Activated naive CD4-positive, alpha-beta T cell treated with anti-CD3 and anti-CD28 coated beads, Interleukin-2, amount 50 U/mL, for 24 hours (primary cell): ENCODE measurements at regions not wholly inside any gene's neighbourhood (a gene's known extent, or its start where the extent isn't known, plus 50 kb on each side); places are given as distances from the start of the nearest gene placed in this dataset.

Experiments
- H3K27ac Mint-ChIP-seq: one replicate; pipeline ENCODE4 v1.8.0; 2021; ENCODE audit warnings: mild to moderate bottlenecking, mixed read lengths
- H3K27me3 Mint-ChIP-seq: one replicate; pipeline ENCODE4 v1.8.0; 2021; ENCODE audit warnings: mixed read lengths
- H3K36me3 Mint-ChIP-seq: one replicate; pipeline ENCODE4 v1.8.0; 2021; ENCODE audit warnings: mixed read lengths
- H3K4me1 Mint-ChIP-seq: one replicate; pipeline ENCODE4 v1.8.0; 2021; ENCODE audit warnings: mixed read lengths
- H3K4me3 Mint-ChIP-seq: one replicate; pipeline ENCODE4 v1.8.0; 2021; ENCODE audit warnings: mild to moderate bottlenecking, mixed read lengths
- H3K9me3 Mint-ChIP-seq: one replicate; pipeline ENCODE4 v1.8.0; 2021; ENCODE audit warnings: mixed read lengths

DNA sequence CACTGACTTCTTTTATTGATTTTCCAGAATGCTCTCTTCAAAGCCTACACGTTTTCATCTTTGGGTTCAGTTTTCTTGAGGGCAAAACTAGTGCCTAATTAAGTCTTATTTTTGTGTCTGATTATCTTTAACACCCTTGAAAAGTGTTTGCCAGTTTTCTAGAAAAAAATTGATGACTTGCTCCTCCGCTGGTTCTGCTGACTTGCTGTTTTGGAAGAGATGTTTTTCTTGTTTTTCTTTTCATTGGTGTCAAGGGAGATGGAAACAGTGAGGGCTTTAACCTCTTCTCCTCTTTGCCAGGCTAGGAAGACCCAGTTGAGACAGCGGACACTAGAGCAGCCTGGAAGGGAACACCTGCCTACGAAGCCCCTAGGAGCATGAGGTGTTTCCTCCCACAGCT lies 123.7 kb upstream of the EEPD1 start:
- H3K4me1 Mint-ChIP-seq, result no peaks in the 10 kb centered on the region
- H3K27ac Mint-ChIP-seq, result no peak overlapping the region
- no peaks in the 10 kb centered on the region for H3K27me3 Mint-ChIP-seq
- H3K4me3 Mint-ChIP-seq, result no peak overlapping the region
- no peaks in the 10 kb centered on the region for H3K36me3 Mint-ChIP-seq
- no peaks in the 10 kb centered on the region for H3K9me3 Mint-ChIP-seq

DNA sequence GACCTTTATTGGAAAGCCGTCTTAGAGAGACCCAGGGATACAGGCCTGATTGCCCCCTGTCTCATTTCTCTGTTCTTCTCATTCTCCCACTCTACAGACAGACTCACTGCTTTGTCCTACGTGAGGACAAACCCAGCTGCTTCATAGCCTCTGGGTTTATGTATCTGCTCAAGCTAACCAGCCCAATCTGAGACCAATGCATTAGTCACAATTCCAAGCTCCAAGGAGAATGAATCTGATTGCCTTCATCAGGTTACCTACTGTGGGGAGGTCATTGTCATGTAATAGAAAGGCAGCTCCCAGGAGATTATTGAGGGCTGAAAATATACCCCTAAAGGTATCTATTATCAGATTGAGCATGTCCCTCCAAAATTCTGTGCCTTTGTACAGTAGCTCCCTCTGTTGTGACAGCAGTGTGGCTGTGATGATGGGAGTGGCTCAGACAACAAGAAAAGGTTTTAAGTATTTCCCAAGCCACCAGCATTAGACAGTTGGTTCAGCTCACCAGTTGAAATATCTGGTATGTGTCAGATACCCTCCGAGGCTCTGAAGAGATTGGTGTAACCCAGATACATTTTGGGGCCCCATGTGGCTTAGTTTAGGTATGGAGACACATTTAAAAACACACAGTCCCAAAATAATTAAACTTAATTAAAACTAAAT lies 123.1 kb upstream of the EEPD1 start:
- no peaks in the 10 kb centered on the region for H3K36me3 Mint-ChIP-seq
- no peak overlapping the region for H3K27ac Mint-ChIP-seq
- H3K4me3 Mint-ChIP-seq, result no peak overlapping the region
- no peaks in the 10 kb centered on the region for H3K9me3 Mint-ChIP-seq
- H3K27me3 Mint-ChIP-seq, result no peaks in the 10 kb centered on the region
- H3K4me1 Mint-ChIP-seq, result no peaks in the 10 kb centered on the region

DNA sequence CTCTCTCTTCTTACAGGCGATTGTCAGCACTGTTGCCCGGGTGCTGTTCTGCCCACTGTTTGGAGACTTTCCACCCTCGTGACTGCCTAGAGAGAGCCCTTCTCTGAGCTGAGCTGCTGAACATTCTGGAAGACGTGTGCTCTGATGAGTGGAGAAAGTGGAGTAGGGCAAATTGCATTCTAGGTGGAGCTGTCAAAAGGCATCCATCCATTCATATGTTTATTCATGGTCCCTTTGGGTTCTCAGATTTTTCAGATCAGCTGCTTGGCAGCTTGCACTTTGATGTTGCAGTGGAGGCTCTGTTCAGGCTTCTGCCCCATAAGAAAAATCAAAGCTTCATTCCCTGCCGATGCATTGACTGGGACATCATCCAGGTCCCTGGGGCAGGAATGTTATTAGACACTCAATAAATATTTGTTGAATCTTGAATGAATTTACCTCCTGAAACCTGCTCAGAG lies 120.7 kb upstream of the EEPD1 start:
- Mint-ChIP-seq H3K27ac (no peak overlapping the region), H3K9me3 (no peaks in the 10 kb centered on the region), H3K36me3 (no peaks in the 10 kb centered on the region), H3K4me1 (no peaks in the 10 kb centered on the region), H3K4me3 (no peak overlapping the region), H3K27me3 (no peaks in the 10 kb centered on the region)

DNA sequence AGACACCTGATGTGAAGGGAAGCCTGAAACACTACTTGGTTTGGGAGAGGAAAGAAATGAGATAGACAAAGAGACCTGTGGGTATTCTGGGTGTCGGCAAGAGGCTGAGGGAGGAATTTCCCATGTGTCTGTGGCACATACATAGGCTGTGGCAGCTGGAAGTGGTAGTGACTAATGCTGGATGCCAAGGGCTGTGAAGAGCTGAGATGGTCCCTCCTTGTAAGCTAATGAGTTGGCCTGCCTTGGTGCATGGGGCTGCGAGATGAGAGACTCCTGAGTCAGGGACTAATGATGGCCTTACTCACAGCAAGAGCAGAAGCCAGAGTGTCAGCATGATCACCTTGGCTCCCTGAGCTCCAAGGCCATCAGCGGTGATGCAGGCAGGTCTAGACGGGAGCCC lies 119.0 kb upstream of the EEPD1 start:
- Mint-ChIP-seq H3K9me3 (no peaks in the 10 kb centered on the region), H3K36me3 (no peaks in the 10 kb centered on the region), H3K27me3 (no peaks in the 10 kb centered on the region), H3K27ac (no peak overlapping the region), H3K4me1 (no peaks in the 10 kb centered on the region), H3K4me3 (no peak overlapping the region)

DNA sequence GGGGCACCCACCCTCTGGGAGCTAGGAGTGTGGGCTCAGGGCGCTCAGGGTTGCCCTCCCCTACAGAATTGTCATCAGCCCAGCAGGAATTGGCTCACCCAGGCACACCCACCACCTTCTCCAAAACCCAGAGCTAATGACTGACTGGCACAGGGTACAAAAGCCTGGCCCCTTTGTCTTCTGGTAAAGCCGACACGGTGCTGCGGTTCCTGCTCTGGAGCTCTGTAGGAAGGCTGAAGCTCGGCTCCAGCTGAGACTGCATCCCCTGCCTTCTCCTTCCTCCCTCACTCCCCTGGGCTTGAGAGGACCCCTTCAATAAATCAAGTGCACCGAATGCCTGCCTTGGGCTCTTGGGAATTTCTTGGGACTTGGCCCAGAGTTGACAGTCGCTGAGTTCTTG lies 117.9 kb upstream of the EEPD1 start:
- no peaks in the 10 kb centered on the region for H3K36me3 Mint-ChIP-seq
- H3K27me3 Mint-ChIP-seq, result no peaks in the 10 kb centered on the region
- no peaks in the 10 kb centered on the region for H3K9me3 Mint-ChIP-seq

DNA sequence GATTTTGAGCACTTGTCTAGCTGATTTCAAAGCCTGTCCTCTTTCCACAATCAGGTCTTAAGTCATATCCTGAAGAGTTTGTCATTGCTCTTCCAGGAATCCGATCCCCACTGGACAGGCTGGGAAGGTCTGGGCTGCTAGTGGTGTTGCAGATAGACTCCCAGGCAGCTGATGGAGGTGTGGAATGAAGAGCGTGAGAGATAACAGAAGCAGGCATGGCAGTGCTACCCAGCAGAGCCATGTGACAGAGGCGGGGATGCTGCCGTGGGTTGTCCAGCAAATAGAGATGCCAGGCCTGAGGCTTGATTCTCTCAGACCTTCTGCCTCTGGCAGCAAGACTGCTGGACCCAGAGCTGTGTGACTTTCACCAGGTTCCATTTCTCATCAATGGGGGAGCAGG lies 116.5 kb upstream of the EEPD1 start:
- H3K9me3 Mint-ChIP-seq, result no peaks in the 10 kb centered on the region
- H3K27ac Mint-ChIP-seq, result no peak overlapping the region
- H3K4me1 Mint-ChIP-seq, result no peaks in the 10 kb centered on the region
- H3K27me3 Mint-ChIP-seq, result no peaks in the 10 kb centered on the region
- no peak overlapping the region for H3K4me3 Mint-ChIP-seq
- no peaks in the 10 kb centered on the region for H3K36me3 Mint-ChIP-seq

More for the DNA sequence above, 117.9 kb upstream of the EEPD1 start:
- Mint-ChIP-seq H3K4me3 (no peak overlapping the region), H3K4me1 (no peaks in the 10 kb centered on the region), H3K27ac (no peak overlapping the region)

DNA sequence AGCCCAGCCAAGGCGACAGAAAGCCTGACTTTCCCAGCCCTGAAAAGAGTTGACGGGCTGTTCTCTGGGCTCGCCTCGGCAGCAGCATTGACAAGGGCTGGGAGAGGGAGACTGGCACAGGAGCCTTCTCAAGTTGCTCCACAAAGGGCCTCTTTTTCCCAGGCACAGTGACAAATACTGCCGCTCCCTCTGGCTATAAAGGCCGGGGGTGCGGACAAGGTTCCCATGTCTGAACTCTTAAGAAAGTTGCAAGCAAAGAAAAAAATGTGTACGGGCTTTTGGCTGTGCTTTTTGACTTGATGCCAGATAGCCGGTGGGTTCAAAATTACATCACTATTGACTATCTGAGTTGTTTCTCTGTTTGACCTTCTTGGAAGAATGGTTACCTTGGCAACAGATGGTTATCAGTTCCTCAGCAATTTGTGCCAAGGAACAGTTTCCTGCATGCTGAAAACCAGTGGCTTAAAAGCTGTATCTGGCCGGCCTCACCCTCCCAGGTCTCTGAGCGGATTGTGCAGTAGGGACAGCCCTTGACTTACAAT lies 115.9 kb upstream of the EEPD1 start:
- no peaks in the 10 kb centered on the region for H3K9me3 Mint-ChIP-seq
- H3K27me3 Mint-ChIP-seq, result no peaks in the 10 kb centered on the region
- H3K4me3 Mint-ChIP-seq, result no peak overlapping the region
- no peaks in the 10 kb centered on the region for H3K4me1 Mint-ChIP-seq
- no peak overlapping the region for H3K27ac Mint-ChIP-seq
- no peaks in the 10 kb centered on the region for H3K36me3 Mint-ChIP-seq

DNA sequence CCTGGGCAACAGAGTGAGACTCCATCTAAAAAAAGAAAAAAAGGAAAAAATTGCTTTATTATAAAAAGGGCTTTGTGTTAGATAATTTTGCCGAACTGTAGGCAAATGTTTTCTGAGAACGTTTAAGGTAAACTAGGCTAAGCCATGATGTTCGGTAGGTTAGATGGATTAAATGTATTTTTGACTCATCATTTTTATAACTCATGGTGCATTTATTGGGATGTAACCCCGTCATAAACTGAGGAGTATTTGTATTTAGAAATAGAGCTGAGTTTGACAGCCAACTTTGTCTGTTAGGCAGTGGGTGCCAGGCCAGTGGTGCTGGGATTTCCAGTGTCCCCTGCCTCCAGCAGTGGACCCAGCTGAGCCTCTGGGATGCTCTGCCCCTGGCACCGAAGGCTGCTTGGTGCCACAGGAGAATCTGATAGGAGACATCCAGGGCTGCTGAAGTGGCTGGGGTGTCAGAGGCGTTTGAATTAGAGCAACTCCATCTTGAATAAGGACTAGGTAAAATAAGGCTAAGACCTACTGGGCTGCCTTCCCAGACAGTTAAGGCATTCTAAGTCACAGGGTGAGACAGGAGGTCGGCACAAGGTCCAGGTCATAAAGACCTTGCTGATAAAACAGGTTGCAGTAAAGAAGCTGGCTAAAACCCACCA lies 114.9 kb upstream of the EEPD1 start:
- H3K27ac Mint-ChIP-seq, result no peak overlapping the region
- no peaks in the 10 kb centered on the region for H3K27me3 Mint-ChIP-seq
- H3K36me3 Mint-ChIP-seq, result no peaks in the 10 kb centered on the region
- H3K4me1 Mint-ChIP-seq, result no peaks in the 10 kb centered on the region
- no peak overlapping the region for H3K4me3 Mint-ChIP-seq
- no peaks in the 10 kb centered on the region for H3K9me3 Mint-ChIP-seq

DNA sequence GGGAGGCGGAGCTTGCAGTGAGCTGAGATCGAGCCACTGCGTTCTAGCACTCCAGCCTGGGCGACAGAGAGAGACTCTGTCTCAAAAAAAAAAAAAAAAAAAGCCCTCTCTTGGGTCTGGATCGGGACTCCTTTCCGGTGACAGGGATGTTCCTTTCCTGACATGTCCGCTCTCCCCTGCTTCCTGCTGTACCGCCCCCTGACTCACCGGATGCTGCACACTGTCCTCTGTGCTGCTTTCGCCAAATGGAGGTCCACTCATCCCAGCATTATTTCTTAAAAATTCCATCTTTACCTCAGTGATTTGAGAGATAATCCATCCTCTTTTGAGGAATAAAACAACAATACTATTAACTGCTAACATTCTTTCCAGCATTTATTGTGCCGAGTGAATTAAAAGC lies 113.8 kb upstream of the EEPD1 start:
- no peak overlapping the region for H3K4me3 Mint-ChIP-seq
- H3K27ac Mint-ChIP-seq, result no peak overlapping the region
- no peaks in the 10 kb centered on the region for H3K4me1 Mint-ChIP-seq

DNA sequence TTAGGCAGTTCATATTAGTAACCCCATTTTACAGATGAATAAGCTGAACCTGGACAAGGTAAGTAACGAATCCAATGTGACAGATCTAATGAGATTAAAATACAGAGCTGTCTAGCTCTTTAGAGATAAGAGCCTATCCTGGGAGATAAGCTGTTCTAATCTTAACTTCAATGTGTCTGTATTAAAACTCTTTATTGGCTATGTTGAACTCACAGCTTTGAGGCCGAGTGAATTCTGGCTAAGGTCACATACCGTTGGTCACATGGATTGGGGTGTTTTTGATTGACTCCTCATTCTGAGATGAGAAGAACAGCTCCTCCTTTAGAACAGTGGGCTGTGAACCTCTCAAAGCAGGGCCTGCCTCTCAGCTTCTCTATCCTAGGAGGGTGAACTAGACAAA lies 113.4 kb upstream of the EEPD1 start:
- Mint-ChIP-seq H3K9me3 (no peaks in the 10 kb centered on the region), H3K36me3 (no peaks in the 10 kb centered on the region), H3K4me3 (no peak overlapping the region), H3K27ac (no peak overlapping the region), H3K27me3 (no peaks in the 10 kb centered on the region), H3K4me1 (no peaks in the 10 kb centered on the region)

More for the DNA sequence above, 113.8 kb upstream of the EEPD1 start:
- H3K27me3 Mint-ChIP-seq, result no peaks in the 10 kb centered on the region
- H3K9me3 Mint-ChIP-seq, result no peaks in the 10 kb centered on the region
- H3K36me3 Mint-ChIP-seq, result no peaks in the 10 kb centered on the region

DNA sequence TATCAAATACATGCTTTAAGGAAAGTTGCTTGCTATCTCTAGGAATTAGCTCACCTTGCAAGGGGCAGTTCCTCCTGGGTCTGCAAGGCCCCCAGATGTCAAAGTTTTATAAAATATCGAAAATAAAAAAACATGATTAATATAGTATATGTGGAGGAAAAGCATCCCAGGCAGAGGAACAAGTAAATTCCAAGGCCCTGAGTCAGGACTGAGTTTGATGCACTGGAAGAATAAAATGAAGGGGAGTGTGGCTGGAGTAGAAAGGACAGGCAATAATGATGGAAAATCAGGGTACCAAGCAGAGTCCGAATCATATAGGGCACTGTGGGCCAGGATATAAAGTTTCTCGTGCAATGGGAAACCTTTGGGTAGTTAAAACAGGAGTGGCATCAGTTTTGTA lies 112.4 kb upstream of the EEPD1 start:
- Mint-ChIP-seq H3K9me3 (no peaks in the 10 kb centered on the region), H3K27me3 (no peaks in the 10 kb centered on the region), H3K4me1 (no peaks in the 10 kb centered on the region), H3K4me3 (no peak overlapping the region), H3K36me3 (no peaks in the 10 kb centered on the region), H3K27ac (no peak overlapping the region)

DNA sequence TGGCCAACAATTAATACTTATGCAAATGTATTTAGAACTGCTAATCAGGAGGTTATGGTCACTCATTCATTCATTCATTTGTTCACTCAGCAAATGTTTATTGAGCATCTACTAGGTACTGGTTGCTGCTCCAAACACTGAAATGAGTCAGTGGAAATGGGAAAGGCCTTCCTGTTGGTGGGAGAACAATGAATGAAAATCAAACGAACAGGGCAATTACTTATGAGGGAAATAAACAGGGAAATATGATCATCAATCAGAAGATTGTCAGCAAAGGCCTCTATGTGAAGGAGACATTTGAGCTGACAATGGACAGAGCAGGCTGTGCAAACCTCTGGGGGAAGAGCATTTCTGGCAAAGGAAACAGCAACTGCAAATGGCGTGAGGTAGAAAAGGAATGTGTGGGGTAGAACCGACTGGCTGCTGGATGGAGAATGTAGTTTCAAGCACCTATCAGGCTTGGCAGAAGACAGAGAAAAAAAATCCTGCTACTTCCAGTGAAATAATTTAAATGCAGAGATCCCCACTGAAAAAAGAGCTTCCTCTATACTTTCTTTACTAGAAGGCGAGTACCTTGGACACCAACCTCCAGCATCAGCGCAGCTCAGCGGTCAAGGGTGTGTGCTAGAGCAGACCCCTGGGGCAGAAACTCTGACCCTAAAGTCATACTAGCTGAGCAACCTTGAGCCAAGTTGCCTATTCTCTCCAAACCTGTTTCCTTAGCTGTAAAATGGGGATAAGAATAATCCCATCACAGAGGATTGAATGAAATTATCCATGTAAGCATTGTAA lies 108.8 kb upstream of the EEPD1 start:
- H3K4me1 Mint-ChIP-seq, result no peaks in the 10 kb centered on the region
- no peak overlapping the region for H3K27ac Mint-ChIP-seq
- no peak overlapping the region for H3K4me3 Mint-ChIP-seq
- H3K36me3 Mint-ChIP-seq, result no peaks in the 10 kb centered on the region
- no peaks in the 10 kb centered on the region for H3K27me3 Mint-ChIP-seq
- H3K9me3 Mint-ChIP-seq, result no peaks in the 10 kb centered on the region

DNA sequence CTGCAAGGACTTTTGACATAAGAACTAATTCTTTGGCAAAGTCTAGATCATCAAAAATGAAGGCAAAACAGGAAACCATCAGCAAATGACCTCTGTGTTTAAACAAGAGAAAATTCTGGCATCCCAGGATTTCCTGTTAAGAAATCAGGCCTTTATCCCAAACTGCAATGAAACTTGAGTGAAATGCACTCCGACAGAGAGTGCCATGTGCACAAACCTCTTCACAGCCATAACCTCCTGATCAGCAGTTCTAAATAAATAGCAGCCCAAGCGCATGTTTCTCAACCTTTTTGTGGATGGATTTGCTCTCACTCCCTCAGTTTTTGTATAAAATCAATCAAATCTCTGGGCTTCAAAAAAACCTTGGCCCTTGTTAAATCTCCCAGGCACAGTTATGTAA lies 107.7 kb upstream of the EEPD1 start:
- Mint-ChIP-seq H3K27me3 (no peaks in the 10 kb centered on the region), H3K4me1 (no peaks in the 10 kb centered on the region), H3K36me3 (no peaks in the 10 kb centered on the region), H3K4me3 (no peak overlapping the region), H3K9me3 (no peaks in the 10 kb centered on the region), H3K27ac (no peak overlapping the region)

DNA sequence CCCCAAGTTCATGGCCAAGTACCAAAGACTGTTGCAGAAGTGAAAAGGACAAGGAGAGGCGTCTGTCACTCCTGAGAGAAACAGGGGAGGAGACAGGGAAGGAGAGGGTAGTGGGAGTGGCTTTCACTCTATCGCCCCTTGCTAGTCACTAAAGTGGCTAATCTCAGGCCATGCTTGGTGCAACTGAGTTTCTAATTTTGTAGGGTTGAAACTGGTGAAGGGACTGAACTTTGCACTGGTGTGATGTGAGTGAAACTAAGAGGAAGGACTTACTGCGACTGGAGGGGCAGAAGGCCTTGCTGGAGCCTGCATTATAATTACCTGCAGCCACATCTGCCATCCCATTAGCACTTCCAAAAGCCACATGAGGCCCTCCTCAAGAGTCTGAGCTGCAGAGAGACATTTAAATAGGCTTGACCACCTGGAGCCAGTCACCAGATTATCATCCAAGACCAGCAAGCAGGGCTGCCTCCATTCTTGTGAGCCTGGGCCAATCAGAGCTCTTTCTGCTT lies 107.2 kb upstream of the EEPD1 start:
- Mint-ChIP-seq H3K9me3 (no peaks in the 10 kb centered on the region), H3K36me3 (no peaks in the 10 kb centered on the region), H3K4me3 (no peak overlapping the region), H3K27ac (no peak overlapping the region), H3K27me3 (no peaks in the 10 kb centered on the region), H3K4me1 (no peaks in the 10 kb centered on the region)

DNA sequence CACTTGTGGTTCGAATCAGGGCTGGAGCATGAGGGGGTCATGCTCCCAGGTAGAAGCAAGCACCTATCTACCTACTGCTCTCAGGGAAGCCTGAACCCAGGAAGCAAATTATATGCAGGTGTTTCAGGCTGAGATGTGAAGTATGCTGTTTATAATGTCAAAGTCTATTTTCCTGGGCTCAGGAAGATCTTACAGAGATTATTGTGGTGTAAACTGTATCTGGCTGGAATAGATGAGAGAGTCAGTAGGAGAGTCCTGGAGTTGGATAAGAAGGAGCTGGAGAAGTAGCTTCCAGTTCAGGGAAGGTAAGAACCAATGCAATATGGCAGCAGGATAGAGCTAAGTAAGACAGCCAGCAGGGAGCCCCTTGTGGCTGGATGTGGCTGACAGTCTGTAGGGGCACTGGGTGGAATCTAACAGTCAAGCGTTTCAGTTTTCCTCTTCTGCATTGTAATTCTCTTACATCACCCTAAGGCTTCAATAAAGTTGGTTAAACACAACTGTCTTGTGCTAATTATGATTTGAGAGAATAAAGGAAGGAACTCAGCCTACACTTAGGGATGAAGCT lies 105.9 kb upstream of the EEPD1 start:
- Mint-ChIP-seq H3K36me3 (no peaks in the 10 kb centered on the region), H3K27me3 (peaks cover 2% of the 10 kb centered on the region), H3K4me3 (no peak overlapping the region)

More for the DNA sequence above, 105.9 kb upstream of the EEPD1 start:
- no peaks in the 10 kb centered on the region for H3K9me3 Mint-ChIP-seq
- no peak overlapping the region for H3K27ac Mint-ChIP-seq
- no peaks in the 10 kb centered on the region for H3K4me1 Mint-ChIP-seq
